Ascending aorta (tissue), 2 donors: ENCODE measurements at regions not wholly inside any gene's neighbourhood (a gene's known extent, or its start where the extent isn't known, plus 50 kb on each side); places are given as distances from the start of the nearest gene placed in this dataset.

Experiments used
- DNase-seq, 2 donors: peaks; one replicate each; pipeline ENCODE4 v3.0.0-alpha.2; 2019; ENCODE audit warnings: low spot score in 2 of 2
- H3K27ac ChIP-seq, 2 donors: fragments of 200-600 bp; sonication (generic); one replicate each; pipeline ENCODE4 v1.5.1; 2016 to 2017; ENCODE audit warnings: mild to moderate bottlenecking in 1 of 2
- H3K27me3 ChIP-seq: fragments of 200-600 bp; sonication (generic); one replicate; pipeline ENCODE4 v1.5.1; 2017
- H3K36me3 ChIP-seq, 2 donors: fragments of 200-600 bp; sonication (generic); one replicate each; pipeline ENCODE4 v1.5.1; 2016
- H3K4me1 ChIP-seq, 2 donors: fragments of 200-600 bp; sonication (generic); one replicate each; pipeline ENCODE4 v1.5.1; 2016 to 2017; ENCODE audit warnings: mild to moderate bottlenecking in 1 of 2
- H3K4me3 ChIP-seq, 2 donors: fragments of 200-600 bp; sonication (generic); one replicate each; pipeline ENCODE4 v1.5.1; 2016 to 2017; ENCODE audit warnings: mild to moderate bottlenecking in 1 of 2
- H3K9me3 ChIP-seq, 2 donors: fragments of 200-600 bp; sonication (generic); one replicate each; pipeline ENCODE4 v1.5.1; 2016
- intact Hi-C: fragments of 100-400 bp; cut with DNase I; formaldehyde crosslinking; loops from one replicate; pipeline ENCODE4 v1.15.1; 2023
- TF ChIP-seq, protein P1 (sequence below), 3 experiments: fragments of 200-600 bp in 2 of 3; fragments of 450-650 bp in 1 of 3; sonication (generic) in 2 of 3; IDR thresholded peaks; one replicate each; pipeline ENCODE4 v1.5.1; 2016 to 2019; ENCODE audit warnings: antibody characterized with exemption in 3 of 3, mild to moderate bottlenecking in 1 of 3, moderate library complexity in 1 of 3

DNA sequence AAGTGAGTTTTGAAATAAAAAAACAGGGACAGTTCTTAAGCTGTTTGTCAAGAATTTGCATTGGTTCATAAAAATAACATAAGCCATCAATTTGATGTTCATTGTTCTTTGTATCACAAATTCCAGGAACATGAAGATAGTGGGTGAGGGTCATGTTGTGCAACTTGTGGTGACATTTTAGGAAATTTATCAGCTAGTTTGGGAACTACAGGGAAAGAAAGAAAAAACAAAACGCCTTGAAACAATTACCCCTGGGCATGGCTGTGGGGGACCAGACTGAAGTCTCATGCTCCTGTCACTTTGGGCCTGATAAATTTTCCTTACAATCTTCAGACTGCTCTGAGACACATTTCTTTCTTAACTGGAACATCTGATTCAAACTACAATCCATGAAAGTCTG, 207.1 kb upstream of the CLINT1 start:
- DNase-seq = no peak
- no peak overlapping the region for H3K4me3 ChIP-seq
- H3K36me3 ChIP-seq = no peaks in the 10 kb centered on the region
- intact Hi-C loops = no loop called here
- no peak overlapping the region for H3K27ac ChIP-seq
- H3K27me3 ChIP-seq = no peaks in the 10 kb centered on the region
- H3K4me1 ChIP-seq = no peaks in the 10 kb centered on the region
- no peaks in the 10 kb centered on the region for H3K9me3 ChIP-seq
- TF ChIP-seq, protein P1, sequence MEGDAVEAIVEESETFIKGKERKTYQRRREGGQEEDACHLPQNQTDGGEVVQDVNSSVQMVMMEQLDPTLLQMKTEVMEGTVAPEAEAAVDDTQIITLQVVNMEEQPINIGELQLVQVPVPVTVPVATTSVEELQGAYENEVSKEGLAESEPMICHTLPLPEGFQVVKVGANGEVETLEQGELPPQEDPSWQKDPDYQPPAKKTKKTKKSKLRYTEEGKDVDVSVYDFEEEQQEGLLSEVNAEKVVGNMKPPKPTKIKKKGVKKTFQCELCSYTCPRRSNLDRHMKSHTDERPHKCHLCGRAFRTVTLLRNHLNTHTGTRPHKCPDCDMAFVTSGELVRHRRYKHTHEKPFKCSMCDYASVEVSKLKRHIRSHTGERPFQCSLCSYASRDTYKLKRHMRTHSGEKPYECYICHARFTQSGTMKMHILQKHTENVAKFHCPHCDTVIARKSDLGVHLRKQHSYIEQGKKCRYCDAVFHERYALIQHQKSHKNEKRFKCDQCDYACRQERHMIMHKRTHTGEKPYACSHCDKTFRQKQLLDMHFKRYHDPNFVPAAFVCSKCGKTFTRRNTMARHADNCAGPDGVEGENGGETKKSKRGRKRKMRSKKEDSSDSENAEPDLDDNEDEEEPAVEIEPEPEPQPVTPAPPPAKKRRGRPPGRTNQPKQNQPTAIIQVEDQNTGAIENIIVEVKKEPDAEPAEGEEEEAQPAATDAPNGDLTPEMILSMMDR (IDR thresholded peaks at IDR 0.05) = no peak

DNA sequence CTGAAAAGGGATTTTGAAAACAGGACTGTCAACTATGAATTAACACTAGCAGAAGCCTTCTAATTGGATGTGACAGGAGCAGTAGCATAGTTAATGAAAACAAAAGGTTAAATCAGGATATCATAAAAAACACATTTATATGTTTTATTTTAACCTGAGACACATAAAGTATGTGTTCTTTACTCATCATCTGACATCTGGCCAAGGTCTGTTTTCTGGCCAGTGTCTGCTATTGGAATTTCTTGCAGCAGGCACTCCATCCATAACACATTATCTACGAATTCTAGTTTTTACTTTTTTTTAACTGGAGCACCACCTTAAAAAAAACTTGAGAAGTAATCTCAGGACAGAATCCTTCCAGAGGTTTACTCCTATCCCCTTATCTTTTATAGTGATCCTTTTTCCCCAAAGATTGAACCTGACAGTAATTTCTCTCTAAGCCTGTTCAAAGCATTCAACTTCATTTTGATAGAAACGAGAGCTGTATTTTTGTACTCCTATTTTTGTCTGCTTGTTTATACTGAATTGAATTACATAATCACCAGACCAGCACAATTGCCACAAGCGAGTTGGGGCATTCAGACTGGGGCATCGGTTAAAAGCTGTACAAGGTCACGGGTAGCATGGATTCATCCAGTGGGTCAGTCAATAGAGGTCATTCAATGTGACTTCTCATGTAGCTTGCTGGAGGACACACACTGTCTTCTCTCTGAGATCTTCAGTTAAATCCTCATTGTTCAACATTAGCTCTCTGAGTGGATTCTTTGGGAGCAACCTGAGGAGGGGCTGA, 205.6 kb upstream of the CLINT1 start:
- H3K9me3 ChIP-seq = no peaks in the 10 kb centered on the region
- H3K4me3 ChIP-seq = no peak overlapping the region
- no peak for DNase-seq
- no peaks in the 10 kb centered on the region for H3K27me3 ChIP-seq
- intact Hi-C loops = no loop called here
- H3K27ac ChIP-seq = no peak overlapping the region
- H3K4me1 ChIP-seq = no peaks in the 10 kb centered on the region
- H3K36me3 ChIP-seq = no peaks in the 10 kb centered on the region
- TF ChIP-seq, protein P1 (IDR thresholded peaks at IDR 0.05) = no peak

DNA sequence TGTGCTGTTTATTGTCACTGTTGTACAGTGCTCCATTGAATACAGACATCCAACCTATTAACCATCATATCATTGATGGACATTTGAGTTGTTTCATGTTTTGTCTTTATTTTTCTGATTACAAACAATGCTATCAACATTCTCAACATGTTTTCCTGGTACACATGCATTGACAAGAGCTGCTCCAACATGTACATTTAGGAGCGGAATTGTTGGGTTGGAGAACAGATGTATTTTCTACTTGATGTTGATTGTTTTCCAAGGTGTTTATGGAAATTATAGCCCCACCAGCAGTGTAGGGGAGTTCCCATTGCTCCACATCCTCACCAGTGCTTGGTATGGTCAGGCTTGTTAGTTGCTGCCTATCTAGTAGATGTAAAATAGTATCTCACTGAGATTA, 204.1 kb upstream of the CLINT1 start:
- no peak overlapping the region for H3K4me3 ChIP-seq
- TF ChIP-seq, protein P1 (IDR thresholded peaks at IDR 0.05) = no peak
- no peaks in the 10 kb centered on the region for H3K9me3 ChIP-seq
- H3K27me3 ChIP-seq = no peaks in the 10 kb centered on the region
- no peaks in the 10 kb centered on the region for H3K4me1 ChIP-seq
- no peak overlapping the region for H3K27ac ChIP-seq
- no peaks in the 10 kb centered on the region for H3K36me3 ChIP-seq
- intact Hi-C loops = no loop called here
- DNase-seq = no peak

DNA sequence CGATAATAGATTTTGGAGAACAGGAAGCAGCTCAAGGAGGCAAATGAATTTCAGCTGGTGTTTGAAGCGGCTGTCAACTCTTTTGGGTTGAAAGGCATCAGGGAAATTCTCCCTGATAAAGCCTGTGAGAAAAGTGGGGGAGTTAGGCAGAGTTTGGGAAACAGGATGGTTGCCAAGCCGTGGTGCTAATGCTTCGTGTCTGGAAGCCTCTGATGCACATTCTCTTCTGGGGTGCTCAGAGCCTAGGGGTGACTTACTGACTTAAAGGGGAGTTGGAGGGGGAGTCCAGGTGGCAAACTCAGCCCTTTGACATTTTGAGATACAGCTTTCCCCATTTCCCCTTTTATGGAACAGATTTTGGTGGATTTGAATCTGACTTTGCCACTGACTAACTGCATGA, 202.5 kb upstream of the CLINT1 start:
- DNase-seq = no peak
- Histone ChIP-seq H3K27ac (no peak overlapping the region), H3K27me3 (no peaks in the 10 kb centered on the region), H3K36me3 (no peaks in the 10 kb centered on the region), H3K4me3 (no peak overlapping the region), H3K9me3 (no peaks in the 10 kb centered on the region), H3K4me1 (no peaks in the 10 kb centered on the region)
- intact Hi-C loops = no loop called here
- TF ChIP-seq, protein P1 (IDR thresholded peaks at IDR 0.05) = no peak

DNA sequence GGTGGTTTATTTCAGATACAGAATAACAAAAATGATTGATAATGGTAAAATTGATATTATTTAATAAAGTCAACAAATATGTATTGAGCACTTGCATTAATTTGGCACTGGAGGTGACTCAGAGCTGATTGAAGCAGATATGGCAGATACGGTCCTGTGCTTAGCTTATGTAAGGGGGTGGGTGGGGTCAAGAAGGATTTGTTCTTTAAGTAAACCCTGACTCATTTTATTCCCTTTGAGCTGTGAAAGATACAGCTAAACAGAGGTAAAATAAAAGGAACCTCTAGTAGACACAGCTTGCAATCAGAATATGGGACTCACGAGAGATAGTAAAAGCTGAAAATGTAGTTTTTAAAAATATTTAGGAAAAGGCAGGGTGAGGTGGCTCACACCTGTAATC, 201.3 kb upstream of the CLINT1 start:
- no peak overlapping the region for H3K4me3 ChIP-seq
- no peaks in the 10 kb centered on the region for H3K27me3 ChIP-seq
- H3K4me1 ChIP-seq = no peaks in the 10 kb centered on the region
- intact Hi-C loops = no loop called here
- no peak overlapping the region for H3K27ac ChIP-seq
- H3K36me3 ChIP-seq = no peaks in the 10 kb centered on the region
- DNase-seq = no peak
- H3K9me3 ChIP-seq = no peaks in the 10 kb centered on the region
- TF ChIP-seq, protein P1 (IDR thresholded peaks at IDR 0.05) = no peak
